Endothelial cell of umbilical vein (primary cell): ENCODE measurements at regions not wholly inside any gene's neighbourhood (a gene's known extent, or its start where the extent isn't known, plus 50 kb on each side); places are given as distances from the start of the nearest gene placed in this dataset.

Experiments
- BruUV-seq: library from RNA; stranded (reverse); fragments of 400-500 nt; replicated peaks from 2 replicates; lab custom pipeline; 2021; lab: Mats Ljungman, UMichigan
- CTCF ChIA-PET: fragments of 300-600, 350-600 bp; sonication (Branson Sonifier 250); formaldehyde crosslinking; loops from one replicate; lab custom pipeline; 2021; ENCODE audit warnings: antibody characterized with exemption, inconsistent platforms; lab: Charles Lee
- POLR2A ChIA-PET: fragments of 300-600, 350-600 bp; sonication (Branson Sonifier 250); formaldehyde crosslinking; loops from one replicate; lab custom pipeline; 2021; ENCODE audit warnings: antibody characterized with exemption, inconsistent platforms; lab: Charles Lee
- DNase-seq: peaks from one replicate; pipeline ENCODE4 v3.0.0-alpha.2; 2011; ENCODE audit warnings: low read depth, low spot score
- FAIRE-seq: peaks from 2 replicates; lab custom pipeline; 2011; peaks lifted over from hg19 to GRCh38; lab: Jason Lieb, UNC
- H2AFZ ChIP-seq: 2 replicates; pipeline ENCODE4 v1.6.0; 2012; ENCODE audit warnings: low read depth, low read length, control low read depth, inconsistent platforms
- H3K27ac ChIP-seq: 2 replicates; pipeline ENCODE4 v1.5.1; 2011; ENCODE audit warnings: low read depth, mild to moderate bottlenecking, control low read depth, low read length, moderate library complexity; ENCODE audit not compliant: insufficient read depth
- H3K27me3 ChIP-seq, 2 experiments: 2 replicates each; pipeline versions ENCODE4 v1.6.0 to v1.6.1; 2011; ENCODE audit warnings: low read length in 2 of 2, mixed read lengths in 1 of 2; ENCODE audit not compliant: control insufficient read depth in 2 of 2, insufficient read depth in 2 of 2
- H3K36me3 ChIP-seq, 2 experiments: 2 replicates in 1 of 2; 3 replicates in 1 of 2; pipeline ENCODE4 v1.5.1; 2011; ENCODE audit warnings: low read length in 2 of 2, mild to moderate bottlenecking in 1 of 2, moderate library complexity in 1 of 2; ENCODE audit not compliant: control insufficient read depth in 2 of 2, insufficient read depth in 2 of 2; ENCODE audit errors: extremely low read depth in 1 of 2
- H3K4me1 ChIP-seq: 3 replicates; pipeline ENCODE4 v1.5.1; 2011; ENCODE audit warnings: mild to moderate bottlenecking, low read length; ENCODE audit not compliant: control insufficient read depth, insufficient read depth; ENCODE audit errors: extremely low read depth
- H3K4me2 ChIP-seq: 2 replicates; pipeline ENCODE4 v1.6.1; 2011; ENCODE audit warnings: low read length, control low read depth, mixed read lengths; ENCODE audit not compliant: insufficient read depth
- H3K4me3 ChIP-seq, 3 experiments: fragments of 200-600 bp in 1 of 3; sonication (generic), shearing (Covaris generic) in 1 of 3; replicated peaks in 1 of 3; 2 replicates each; pipeline ENCODE4 v1.5.1; 2011 to 2016; ENCODE audit warnings: control low read depth in 3 of 3, low read length in 3 of 3, mild to moderate bottlenecking in 2 of 3, inconsistent platforms in 1 of 3, low read depth in 1 of 3, moderate library complexity in 1 of 3; ENCODE audit not compliant: insufficient read depth in 1 of 3
- H3K79me2 ChIP-seq: 2 replicates; pipeline ENCODE4 v1.6.0; 2012; ENCODE audit warnings: low read length, inconsistent platforms; ENCODE audit not compliant: control insufficient read depth, insufficient read depth
- H3K9ac ChIP-seq: replicated peaks from 2 replicates; pipeline ENCODE3; 2011; ENCODE audit warnings: low read length, control low read depth; ENCODE audit not compliant: insufficient read depth; ENCODE audit errors: extremely low read depth
- H3K9me1 ChIP-seq: replicated peaks from 3 replicates; pipeline ENCODE4 v1.6.0; 2011; ENCODE audit warnings: mild to moderate bottlenecking, low read length; ENCODE audit not compliant: control insufficient read depth, insufficient read depth; ENCODE audit errors: extremely low read depth
- H3K9me3 ChIP-seq: replicated peaks from 2 replicates; pipeline ENCODE4 v1.5.1; 2012; ENCODE audit warnings: low read length, inconsistent platforms; ENCODE audit not compliant: control insufficient read depth, insufficient read depth
- H4K20me1 ChIP-seq: replicated peaks from 2 replicates; pipeline ENCODE3; 2011; ENCODE audit warnings: mild to moderate bottlenecking, low read length; ENCODE audit not compliant: control insufficient read depth, insufficient read depth; ENCODE audit errors: extremely low read depth
- EZH2 ChIP-seq: IDR thresholded peaks from 2 replicates; pipeline ENCODE4 v1.6.1; 2012; ENCODE audit warnings: borderline replicate concordance, low read depth, mild to moderate bottlenecking, moderate library complexity, low read length, inconsistent platforms; ENCODE audit not compliant: severe bottlenecking
- FOS ChIP-seq: IDR thresholded peaks from 2 replicates; pipeline ENCODE4 v1.6.1; 2011; ENCODE audit warnings: mild to moderate bottlenecking, low read length, moderate library complexity, borderline replicate concordance; ENCODE audit not compliant: insufficient read depth
- GATA2 ChIP-seq: IDR thresholded peaks from 2 replicates; pipeline ENCODE4 v1.7.0; 2011; ENCODE audit warnings: low read depth, mild to moderate bottlenecking, moderate library complexity, mixed read lengths, low read length; ENCODE audit not compliant: insufficient read length, insufficient read depth
- JUN ChIP-seq: IDR thresholded peaks from 2 replicates; pipeline ENCODE4 v1.6.1; 2011; ENCODE audit warnings: borderline replicate concordance, low read depth; ENCODE audit not compliant: insufficient read length, insufficient read depth
- MYC ChIP-seq: IDR thresholded peaks from one replicate; pipeline ENCODE4 v1.6.1; 2011; ENCODE audit warnings: mild to moderate bottlenecking, low read depth, low read length
- POLR2A ChIP-seq: IDR thresholded peaks from 2 replicates; pipeline ENCODE4 v1.6.1; 2012; ENCODE audit warnings: low read depth, mild to moderate bottlenecking, control low read depth, low read length
- POLR2AphosphoS5 ChIP-seq: IDR thresholded peaks from 2 replicates; pipeline ENCODE4 v1.6.1; 2012; ENCODE audit warnings: low read depth, mild to moderate bottlenecking, control low read depth, low read length, moderate library complexity; ENCODE audit not compliant: insufficient read depth
- dilution Hi-C: fragments of 300-500 bp; cut with MboI; formaldehyde crosslinking; loops from one replicate; pipeline ENCODE4 v1.15.0; 2019; ENCODE audit warnings: low sequenced_read_pairs; ENCODE audit not compliant: extremely low pct_ligation_motif_present
- intact Hi-C: fragments of 100-400 bp; cut with micrococcal nuclease; formaldehyde crosslinking; loops from one replicate; pipeline ENCODE4 v1.10.0; 2022
- TF ChIP-seq, protein P1 (sequence below), 2 donors: IDR thresholded peaks; 1 replicate in 1 of 2; 2 replicates in 1 of 2; pipeline ENCODE4 v1.5.1; 2011; ENCODE audit warnings: low read length in 2 of 2, mild to moderate bottlenecking in 2 of 2, moderate library complexity in 2 of 2, control low read depth in 1 of 2, inconsistent platforms in 1 of 2, low read depth in 1 of 2; ENCODE audit not compliant: insufficient read depth in 1 of 2; ENCODE audit errors: extremely low read depth in 1 of 2
- TF ChIP-seq, protein P2 (sequence below): IDR thresholded peaks from 2 replicates; pipeline ENCODE4 v1.6.1; 2011; ENCODE audit not compliant: insufficient read depth, insufficient read length

DNA sequence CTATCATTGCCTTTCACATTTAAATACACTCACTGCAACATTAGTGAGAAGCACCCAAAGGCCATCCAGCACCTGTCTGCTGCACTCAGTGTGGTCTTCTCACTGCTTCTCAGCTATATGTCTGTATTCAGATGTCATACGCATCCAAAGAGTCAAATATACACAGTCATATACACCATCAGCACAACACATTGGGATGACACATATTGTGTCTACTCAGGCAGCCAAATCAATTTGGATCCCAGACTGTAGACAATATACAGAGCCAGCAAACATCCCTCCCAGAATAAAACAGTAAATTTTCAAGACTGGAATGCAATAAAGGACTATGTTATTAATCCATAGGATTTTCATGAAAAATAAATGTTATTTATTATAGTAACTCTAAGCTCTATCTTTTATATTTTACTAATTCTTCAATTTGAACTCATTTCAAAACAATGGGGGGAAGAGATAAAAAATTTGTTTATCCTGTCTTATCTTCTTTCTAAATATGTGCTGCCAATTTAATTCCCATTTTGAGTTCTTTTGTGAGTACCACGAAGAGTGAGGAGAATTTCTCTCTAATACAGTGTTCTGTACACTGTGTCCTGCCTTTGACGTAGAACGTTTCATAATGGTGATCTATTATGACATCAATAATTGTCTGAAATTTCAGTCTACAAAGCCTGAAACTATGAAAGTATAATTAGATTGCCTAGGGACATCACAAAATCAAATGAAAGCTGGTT is 602.2 kb upstream of the CXADR start:
- Histone ChIP-seq H3K36me3 (no peaks in the 10 kb centered on the region), H2AFZ (no peak overlapping the region), H3K9me1 (no peaks in the 10 kb centered on the region), H3K27me3 (no peaks in the 10 kb centered on the region), H3K4me1 (peaks cover 3% of the 10 kb centered on the region), H3K79me2 (no peaks in the 10 kb centered on the region), H3K9ac (no peak overlapping the region), H3K4me2 (no peak overlapping the region), H3K9me3 (no peaks in the 10 kb centered on the region), H3K27ac (no peak overlapping the region), H4K20me1 (no peaks in the 10 kb centered on the region), H3K4me3 (no peak overlapping the region)
- TF ChIP-seq JUN (no peak), POLR2A (no peak), POLR2AphosphoS5 (no peak), GATA2 (no peak), FOS (no peak), EZH2 (no peak), MYC (no peak)
- TF ChIP-seq, protein P1, sequence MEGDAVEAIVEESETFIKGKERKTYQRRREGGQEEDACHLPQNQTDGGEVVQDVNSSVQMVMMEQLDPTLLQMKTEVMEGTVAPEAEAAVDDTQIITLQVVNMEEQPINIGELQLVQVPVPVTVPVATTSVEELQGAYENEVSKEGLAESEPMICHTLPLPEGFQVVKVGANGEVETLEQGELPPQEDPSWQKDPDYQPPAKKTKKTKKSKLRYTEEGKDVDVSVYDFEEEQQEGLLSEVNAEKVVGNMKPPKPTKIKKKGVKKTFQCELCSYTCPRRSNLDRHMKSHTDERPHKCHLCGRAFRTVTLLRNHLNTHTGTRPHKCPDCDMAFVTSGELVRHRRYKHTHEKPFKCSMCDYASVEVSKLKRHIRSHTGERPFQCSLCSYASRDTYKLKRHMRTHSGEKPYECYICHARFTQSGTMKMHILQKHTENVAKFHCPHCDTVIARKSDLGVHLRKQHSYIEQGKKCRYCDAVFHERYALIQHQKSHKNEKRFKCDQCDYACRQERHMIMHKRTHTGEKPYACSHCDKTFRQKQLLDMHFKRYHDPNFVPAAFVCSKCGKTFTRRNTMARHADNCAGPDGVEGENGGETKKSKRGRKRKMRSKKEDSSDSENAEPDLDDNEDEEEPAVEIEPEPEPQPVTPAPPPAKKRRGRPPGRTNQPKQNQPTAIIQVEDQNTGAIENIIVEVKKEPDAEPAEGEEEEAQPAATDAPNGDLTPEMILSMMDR (IDR thresholded peaks at IDR 0.05; ENCODE audit: extremely low read depth in 1 of 2, insufficient read depth in 1 of 2, low read depth in 1 of 2, low read length in 2 of 2) = no peak
- TF ChIP-seq, protein P2, sequence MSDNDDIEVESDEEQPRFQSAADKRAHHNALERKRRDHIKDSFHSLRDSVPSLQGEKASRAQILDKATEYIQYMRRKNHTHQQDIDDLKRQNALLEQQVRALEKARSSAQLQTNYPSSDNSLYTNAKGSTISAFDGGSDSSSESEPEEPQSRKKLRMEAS = no peak
- no TSS peak for BruUV-seq
- DNase-seq (no peak), FAIRE-seq (no peak)
- intact Hi-C loops (no loop called here), dilution Hi-C loops (no loop called here)
- POLR2A ChIA-PET = no interaction called here
- CTCF ChIA-PET = interaction anchor here (0.9 to 1.1 kb wide), 2 partner anchors 13 to 49 kb away, joined by 3 read pairs; no protein-coding TSS in a partner anchor
